ENCODE measurements at regions not wholly inside any gene's neighbourhood (a gene's known extent, or its start where the extent isn't known, plus 50 kb on each side); places are given as distances from the start of the nearest gene placed in this dataset.

DNA sequence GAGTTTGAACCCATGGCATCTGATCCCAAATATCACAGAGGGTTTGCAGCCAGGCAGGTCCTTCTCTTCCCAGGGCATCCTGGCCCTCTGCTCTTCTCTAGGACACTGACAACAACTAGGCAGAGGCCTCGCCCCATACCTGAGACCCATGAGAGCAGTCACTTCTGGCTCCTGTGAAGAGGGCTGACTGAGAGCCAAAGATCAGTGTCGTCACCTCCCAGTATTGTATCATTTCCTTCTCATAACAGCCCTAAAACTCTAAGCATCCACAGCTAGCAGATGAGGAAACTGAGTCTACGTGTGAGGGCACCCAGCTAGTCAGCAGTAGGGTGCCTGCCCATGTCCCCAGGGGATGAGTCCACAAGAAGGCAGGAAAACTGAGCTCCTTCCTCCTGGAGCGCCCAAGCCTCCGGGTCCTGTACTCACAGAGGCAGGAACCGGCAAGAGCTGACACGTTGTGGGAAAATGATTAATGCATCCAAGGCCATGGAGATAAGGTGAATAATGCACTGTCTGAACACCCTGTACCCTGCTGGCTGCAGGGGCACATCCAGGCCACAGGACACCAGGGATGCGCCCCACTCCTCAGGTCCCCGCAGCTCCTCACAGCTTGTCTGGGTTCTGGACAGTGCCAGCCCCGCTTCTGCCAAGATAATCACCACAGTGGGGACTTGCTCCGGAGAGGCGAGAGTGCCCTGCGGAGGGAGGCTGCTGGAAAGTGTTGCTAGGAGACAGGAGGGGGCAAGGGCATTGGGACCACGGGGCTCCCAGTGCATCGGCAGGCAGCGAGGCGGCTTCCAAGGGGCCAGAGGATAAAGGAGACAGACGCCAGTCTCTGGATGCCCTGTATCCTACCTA, 340.0 kb downstream of the NPHP4 start:
- DNase-seq = no peak

DNA sequence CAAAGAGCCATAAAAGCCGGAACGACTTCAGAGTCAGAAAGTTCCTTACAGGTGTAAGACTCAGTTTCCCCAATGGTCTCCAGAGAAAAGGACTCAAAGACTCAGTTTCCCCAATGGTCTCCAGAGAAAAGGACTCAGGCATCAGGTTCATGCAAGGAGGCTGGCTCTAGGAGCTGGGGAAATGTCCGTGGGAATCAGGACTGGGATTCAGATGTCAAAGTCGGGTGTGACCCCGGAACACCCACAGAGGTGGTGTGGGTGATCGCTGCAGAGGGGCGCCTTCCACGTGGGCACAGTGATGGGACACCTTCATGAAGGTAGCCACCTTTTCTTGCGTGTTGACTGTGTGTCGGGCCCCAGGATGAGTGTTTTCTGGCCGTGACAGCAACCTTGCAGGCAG, 340.8 kb downstream of the NPHP4 start:
- DNase-seq = no peak

DNA sequence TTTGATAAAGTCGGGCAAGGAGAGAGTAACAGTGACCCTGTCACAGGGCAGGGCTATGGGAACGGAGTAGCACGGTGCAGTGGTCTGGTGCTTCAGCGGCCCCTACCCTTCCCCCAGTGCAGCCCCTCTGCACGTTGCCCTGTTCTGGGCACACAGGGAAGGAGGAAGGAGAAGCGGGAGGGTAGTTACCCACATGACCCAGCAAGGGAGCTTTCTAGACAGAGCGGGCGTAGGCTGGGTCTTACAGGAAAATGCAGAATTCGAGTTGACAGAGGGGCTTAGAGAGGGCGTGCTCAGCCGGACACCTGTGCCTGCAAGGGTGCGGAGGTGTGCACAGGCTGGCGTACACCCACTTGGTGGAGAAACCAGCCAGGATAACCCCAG, 341.2 kb downstream of the NPHP4 start:
- no peak for DNase-seq

DNA sequence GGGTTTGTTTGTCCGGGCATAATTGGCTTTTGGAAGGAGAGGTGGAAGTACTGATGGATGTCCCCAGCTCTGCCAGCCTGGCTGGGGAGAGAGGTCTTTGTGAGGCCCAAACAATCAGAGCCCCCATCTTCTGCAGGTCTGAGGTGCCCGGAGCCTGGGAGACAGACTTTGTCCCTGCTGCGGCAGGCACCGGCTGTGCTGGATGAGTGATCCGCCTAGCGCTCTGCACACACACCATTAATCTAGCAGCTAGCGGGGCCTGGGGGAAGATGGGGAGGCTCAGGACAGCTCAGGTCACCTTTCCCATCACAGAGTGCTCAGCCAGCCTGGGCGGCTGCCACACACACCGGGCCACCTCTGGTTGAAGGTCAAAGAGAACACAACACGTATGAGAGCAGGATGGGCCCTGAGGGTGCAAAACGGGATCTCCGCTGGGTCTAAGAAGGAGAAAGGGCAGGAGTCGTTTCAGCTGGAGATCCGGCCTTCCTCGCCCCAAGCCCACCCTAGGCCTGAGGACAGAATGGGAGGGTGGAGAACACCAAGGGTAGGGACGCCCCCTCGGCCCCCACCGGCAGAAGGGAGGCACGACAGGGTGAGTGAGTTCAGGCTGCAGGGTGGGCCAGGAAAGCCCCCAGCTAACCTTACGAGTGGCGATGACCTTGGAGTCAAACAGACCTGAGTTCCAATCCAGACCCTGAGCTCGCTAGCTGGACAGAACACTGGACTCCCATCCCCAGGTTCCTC, 341.8 kb downstream of the NPHP4 start:
- DNase-seq = no peak

DNA sequence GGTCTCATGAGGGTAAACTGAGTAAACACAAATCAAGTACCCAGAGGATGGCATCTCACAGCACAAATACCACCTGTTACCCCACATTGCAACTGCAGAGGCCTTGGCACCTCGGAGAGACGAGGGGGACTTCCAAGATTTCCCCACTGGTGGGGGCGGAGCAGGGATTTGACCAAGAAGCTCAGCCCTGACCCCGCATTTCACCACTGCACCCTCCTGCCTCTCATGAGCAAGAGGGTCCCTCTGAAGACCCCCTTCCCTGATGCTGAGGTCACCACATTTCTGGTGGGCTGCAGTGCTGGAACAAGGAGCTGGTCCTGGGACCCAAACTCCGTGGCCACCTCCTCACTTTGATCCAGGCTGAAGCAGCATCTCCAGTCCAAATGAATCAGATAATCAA, 342.4 kb downstream of the NPHP4 start:
- DNase-seq = no peak

DNA sequence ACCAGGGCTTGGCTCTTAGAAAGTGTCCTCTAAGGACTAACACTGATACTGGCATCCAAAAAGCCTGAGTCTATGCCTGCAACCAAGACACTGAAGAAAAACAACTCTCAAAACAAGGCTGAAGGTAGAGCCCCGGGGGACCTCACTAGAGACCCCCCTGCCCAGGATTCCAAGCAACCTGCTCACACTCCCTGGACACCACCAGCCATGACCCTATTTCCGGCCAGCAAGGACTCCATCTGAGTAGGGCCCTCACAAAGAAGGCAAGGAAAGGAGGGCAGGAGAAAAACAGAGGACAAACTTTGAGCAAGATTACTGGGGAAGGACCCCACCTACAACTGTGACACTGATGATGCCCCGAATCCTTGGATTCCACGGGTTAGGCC, 343.1 kb downstream of the NPHP4 start:
- DNase-seq = no peak

DNA sequence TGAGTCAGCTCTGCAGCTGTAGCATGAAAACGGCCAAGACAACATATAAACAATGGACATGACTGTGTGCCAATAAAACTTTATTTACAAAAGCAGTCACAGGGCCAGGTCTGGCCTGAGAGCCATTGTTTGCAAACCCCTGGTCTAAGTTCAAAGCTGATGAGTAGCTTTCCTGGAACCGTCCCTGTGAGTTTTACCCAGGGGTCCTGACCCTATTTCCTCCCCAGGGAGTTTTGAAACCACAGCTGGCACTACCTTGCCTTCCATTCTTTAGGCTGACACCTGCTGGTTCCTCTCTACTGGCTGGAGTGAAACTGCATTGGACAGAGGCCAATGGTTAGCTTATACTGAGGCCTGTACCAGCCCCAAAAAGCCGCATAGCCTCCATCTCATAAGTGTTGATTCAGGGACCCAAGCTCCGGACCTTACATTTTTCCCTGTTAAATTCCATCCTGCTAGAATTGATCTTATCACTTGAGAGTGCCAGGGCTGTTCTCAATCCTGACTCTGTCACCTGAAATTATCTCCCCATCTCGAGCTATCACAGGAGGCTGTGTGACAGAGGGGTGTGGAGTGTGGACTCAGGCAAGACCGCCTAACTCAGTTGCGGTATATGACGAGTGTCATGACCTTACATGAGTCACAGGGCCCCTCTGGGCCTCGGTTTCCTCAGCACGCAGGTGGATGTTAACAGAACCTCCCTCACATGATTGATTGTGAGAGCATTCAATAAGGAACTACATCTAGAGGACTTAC, 343.6 kb downstream of the NPHP4 start:
- no peak for DNase-seq

DNA sequence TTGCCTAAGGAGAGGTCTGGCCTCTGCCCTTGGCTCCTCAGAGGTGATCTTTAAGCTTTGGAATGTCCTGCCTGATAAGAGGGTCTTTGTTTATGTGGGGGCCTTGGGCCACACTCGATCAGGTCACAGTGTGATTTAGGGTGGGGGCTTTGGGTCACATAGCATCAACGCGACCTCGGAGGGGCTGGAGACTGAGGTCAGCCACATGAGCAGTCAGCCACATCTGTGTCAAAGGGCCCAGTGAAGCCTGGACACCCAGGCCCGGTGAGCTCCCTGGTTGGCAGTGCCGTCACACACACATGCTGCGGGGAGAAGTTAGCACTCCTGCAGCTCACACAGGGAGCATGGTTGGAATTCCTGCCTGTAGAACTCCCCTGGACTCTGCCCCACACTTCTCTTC, 345.0 kb downstream of the NPHP4 start:
- DNase-seq = no peak

DNA sequence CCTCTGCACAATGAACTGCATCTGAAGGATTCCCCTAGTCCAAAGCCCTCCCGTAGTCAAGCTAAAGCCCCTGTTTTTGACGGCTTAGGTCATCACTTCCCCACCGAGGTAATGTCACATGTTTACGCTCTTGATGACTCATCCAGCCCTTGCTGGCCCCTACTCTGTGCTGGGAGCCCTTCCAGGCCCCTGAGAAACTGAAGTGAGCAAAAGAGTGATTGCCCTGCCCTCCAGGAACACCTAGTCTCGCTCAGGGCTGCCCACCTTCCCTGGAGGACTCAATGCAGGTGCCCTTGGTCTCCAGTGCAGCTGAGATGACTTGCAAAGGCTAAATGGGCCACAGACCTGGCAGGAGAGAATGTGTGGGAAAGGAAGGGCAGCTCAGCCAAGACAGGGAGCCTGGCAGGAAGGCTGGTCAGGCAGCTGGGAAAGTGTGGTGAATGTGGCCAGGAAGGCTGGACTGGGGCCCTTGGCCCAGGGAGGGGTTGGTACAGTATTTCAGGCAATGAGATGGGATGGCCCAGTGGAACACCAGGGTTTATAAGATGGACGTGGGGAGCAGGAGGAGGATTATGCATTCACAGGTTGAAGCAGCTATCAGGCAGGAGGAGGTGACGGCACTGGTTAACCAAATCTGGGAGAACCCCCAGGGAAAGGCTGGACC, 345.6 kb downstream of the NPHP4 start:
- DNase-seq = no peak

DNA sequence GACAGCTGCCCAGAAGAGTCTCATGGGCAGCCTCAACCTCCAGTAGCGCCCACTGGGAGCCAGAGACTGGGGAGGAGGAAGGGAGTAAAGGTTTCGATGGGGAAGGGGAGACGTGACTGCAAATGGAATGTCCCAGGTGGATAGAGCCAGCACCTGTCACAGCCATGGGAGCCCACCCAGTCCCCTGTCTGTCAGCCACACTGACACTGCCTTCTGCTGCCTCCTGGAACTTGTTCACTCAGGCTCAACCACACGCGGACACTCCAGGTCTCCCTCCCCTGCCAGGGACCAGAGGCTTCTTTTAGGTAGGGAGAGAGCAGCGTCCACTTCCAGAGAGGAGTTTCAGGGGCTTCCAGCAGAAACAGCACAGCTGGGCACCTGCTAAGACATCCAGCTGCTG, 346.3 kb downstream of the NPHP4 start:
- no peak for DNase-seq

DNA sequence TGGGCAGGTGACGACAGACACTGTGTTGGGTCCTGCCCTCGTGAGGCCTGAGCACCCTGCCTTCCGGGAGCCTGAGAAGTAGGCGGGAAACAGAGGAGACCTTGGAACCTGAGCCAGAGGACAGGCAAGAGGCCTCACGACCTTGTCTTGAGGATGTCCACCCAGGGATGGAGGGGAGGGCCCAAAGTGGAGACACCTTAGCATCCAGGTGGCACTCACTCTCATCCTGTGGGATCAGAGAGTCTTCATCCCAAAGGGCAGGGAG, 347.2 kb downstream of the NPHP4 start:
- DNase-seq = no peak

DNA sequence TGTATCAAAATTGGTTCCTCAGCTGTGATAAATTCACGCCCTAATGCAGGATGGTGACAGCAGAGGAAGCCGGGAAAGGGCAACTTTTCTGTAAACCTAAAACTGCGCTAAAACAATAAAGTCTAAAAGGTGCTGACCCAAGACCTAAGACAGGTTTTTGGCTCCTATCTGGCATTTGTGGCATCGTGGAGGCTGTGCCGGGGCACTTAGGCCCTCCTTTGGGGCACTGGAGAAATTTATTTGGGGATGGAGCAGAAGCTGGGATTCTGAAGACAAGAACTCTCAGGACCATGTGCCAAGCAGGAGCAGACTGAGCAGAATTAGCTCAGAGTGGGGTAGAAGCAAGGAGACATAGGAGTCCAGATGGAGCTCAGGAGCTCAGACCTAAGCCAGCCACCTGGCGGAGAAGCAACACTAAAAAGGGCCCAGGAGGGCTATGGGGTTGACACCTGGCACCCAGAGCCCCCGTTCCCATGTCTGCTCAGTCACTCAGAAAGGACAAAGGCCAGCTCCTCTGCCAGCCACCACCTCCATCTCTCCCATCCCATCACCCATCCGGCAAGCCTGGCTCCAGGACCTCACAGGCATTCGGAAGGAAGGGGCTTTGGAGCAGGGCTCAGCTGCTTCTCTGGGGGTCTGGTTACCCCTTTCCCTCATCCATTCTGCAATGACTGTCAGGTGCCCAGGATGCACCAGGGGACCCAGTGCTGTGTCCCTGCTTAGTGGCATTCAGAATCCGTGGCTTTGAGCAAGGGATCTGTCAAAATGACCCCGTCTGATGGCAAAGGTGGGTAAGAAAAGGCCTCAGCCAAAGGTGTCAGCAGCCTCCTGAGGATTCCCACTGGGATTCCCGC, 347.7 kb downstream of the NPHP4 start:
- no peak for DNase-seq

DNA sequence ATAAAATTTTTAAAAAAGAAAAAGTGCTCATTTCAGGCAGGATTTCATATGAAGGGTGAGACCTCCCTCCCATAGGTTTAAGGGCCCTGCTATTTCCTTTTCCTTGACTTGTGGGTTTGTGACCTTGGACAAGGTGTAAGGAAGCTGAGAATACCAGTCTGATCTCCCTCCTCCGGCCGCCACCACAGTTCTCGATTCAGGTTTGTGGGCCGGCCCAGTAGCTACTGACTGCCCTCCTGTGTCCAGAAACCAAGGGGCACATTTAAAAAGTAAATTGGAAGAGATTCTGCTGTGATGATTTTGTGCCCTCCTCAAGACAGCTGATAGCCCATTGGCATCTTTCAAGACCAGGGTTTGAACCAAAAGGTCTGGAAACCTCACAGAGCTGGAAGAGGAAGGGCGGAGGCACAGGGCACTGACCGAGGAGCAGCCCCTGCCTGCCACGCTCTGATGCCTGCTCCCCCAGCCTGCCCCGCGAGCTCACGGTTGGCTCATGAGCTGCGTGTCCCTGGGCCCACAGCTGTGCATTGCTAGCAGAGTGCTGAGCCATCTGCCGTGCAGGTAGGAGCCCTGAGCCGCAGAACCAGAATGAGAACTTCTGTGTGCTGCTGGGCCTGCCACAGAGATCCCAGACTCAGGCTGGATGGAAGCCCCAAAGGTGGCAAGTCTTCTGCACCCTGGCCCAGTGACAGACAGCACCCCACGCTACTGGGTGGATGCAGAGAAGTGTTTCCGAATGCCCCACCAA, 348.7 kb downstream of the NPHP4 start:
- no peak for DNase-seq

DNA sequence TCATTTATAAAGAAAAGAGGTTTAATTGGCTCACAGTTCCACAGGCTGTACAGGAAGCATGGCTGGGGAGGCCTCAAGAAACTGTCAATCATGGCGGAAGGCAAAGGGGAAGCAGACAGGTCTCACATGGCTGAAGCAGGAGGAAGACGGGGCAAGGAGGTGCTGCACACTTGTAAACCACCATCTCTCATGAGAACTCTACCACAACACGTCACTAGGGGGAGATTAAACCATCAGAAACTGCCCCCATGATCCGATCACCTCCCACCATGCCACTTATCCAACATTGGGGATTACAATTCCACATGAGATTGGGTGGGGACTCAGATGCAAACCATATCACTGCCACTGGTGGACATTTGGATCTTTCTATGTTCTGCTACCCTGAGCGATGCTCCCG, 351.4 kb downstream of the NPHP4 start:
- DNase-seq = no peak

DNA sequence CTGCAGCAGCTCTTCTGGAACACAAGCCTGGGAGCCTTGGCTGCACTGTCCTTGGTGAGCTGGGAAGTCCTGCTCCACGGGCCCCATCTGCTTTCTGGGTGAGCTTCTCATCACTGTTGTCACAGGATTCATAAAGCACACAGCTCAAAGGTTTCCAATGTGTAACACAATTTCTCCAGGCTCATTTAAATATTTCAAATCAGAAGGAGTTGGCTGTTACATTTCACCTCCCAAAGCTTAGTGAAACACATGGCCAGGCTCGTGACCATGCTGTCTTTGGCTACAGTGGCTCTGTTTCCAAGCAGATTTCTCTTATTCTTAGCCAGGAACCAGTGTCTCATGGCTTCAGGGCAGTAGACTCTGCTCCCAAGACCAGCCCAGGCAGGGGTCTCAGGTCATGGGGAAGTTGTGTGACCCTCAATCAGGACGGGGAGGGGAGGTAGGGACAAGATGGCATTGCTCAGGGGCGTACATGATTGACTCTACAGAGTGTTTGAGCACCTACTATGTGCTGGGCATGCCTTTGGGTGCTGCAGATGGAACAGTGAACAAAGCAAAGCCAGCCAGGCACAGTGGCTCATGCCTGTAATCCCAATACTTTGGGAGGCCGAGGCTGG, 353.0 kb downstream of the NPHP4 start:
- no peak for DNase-seq

DNA sequence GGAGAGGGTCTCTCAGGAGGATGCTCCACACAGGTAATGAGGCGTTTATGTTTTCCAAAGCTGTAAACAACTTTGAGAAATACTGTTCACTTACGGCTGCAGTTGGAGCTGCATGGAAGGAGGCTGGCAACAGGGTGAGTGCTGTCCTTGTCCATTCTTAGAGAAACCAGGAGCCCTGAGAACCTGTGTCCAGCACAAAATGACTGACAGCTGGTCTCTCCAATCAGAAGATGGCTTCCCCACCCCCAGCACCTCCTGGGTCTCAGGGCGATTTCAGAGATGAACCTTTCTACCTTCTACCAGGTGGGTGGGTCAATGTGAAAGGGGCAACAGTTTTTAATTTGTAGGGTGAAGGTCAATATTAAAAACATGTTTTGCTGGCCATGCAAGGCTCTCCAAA, 353.6 kb downstream of the NPHP4 start:
- DNase-seq = no peak

DNA sequence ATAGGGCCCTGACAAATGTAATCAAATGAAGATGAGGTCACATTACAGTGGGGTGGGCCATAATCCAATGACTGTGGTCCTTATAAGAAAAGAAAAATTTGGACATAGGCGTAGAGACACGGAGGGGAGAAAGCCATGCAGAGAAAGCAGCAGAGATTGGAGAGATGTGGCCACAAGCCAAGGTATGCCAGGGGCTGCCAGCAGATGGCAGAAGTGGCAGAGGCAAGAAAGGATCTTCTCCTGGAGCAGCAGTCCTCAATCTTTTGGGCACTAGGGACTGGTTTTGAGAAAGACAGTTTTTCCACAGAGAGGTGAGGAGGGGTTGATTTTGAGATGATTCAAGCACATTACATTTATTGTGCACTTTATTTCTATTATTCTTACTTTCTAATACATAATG, 355.1 kb downstream of the NPHP4 start:
- peak in 1 of 2 donors; percentile 14 for DNase-seq

DNA sequence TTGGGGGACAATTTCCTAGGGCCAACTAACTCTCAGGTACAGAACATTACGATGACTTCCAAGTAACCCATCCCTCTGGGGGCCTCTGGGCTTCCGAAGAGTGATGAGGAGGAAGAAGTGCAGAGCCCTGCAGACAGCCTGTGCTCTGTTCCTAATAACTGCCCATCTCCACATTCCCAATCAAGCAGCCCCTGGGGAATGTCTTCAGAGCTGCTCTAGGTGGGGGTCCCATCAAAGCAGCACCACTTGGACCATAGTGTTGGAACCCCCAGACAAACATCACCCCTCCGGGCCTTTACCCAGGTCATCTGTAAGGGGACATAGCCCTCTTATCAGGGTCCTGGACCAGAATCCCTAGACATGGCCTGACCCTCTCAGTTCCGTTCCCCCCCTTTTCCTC, 357.3 kb downstream of the NPHP4 start:
- DNase-seq = no peak

DNA sequence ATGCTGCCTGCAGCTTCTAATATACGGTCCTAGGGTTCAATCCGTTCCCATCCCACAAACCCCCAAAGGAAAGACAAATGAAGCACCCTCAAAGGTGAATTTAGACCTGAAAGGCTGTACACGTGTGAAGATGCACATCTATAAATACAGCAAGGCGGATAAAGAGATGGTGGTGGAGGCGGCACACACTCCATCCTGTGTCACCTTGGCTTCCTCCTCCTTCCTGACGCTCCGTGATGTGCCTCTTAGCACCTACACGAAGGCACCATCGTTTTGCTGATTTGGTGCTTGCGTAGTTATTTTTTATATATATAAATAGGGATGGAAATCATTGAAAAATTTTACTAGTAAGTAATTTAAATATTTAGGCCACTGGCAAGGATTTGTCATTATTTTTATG, 359.4 kb downstream of the NPHP4 start:
- no peak for DNase-seq

DNA sequence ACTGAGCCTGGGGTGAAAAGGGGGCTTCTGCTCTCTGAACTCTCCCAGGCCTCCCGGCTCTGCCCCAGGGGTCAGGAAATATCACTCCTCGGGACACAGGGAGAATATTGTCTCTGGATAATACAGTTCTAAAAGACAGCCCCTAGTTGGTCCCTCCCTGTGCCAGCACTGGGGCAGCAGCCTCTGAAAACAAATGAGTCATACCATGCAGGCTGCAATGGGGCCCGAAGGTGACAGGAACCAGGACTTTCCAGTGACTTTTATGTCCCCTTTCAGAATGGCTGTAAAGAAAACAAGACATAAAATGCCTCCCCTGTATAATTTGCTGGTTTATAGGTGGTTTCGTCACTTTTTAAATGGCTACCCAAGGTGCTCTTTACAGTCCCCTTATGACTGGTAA, 360.0 kb downstream of the NPHP4 start:
- DNase-seq = no peak

DNA sequence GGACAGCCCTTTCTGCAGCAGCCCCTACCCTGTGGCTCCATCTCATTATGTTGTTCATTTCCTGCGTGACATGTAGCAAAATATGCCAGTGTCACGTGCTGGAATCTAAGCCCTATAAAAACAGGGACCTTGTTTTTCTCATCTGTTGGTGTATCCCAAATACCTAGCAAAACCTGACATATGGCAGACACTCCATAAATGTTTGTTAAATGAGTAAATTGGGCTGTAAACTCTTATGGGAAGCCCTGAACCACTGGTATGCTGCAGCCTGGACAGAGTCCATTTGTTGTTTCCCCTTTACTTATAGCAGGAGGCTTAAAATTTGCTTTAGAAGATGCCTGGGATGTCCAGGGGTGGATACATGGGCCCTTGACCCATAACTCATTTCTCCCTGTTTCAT, 363.8 kb downstream of the NPHP4 start:
- no peak for DNase-seq

Measured in inflammatory macrophage treated with lipopolysaccharide for 1 hour (primary cell).